K562 (cell line): ENCODE measurements at regions not wholly inside any gene's neighbourhood (a gene's known extent, or its start where the extent isn't known, plus 50 kb on each side); places are given as distances from the start of the nearest gene placed in this dataset.

Experiments used
- ATAC-seq: fragments of 200-7000 bp; cut with Tn5 transposase; 3 replicates; pipeline ENCODE4 v1.9.1; 2020; ENCODE audit warnings: moderate library complexity
- BruUV-seq: library from RNA; stranded (reverse); fragments of 400-500 nt; replicated peaks from 2 replicates; lab custom pipeline; 2021; lab: Mats Ljungman, UMichigan
- CTCF ChIA-PET: fragments of 300-600 bp; formaldehyde crosslinking; extraction: SDS; loops from one replicate; lab custom pipeline; 2021; ENCODE audit warnings: low intra/inter-chr PET ratio; lab: Yijun Ruan, JAX
- POLR2A ChIA-PET: fragments of 300-600, 350-650 bp; sonication (Branson Sonifier 250); formaldehyde crosslinking; extraction: SDS; loops from one replicate; lab custom pipeline; 2021; ENCODE audit warnings: antibody characterized with exemption, inconsistent platforms; lab: Yijun Ruan, JAX
- DNase-seq, 4 experiments: peaks; one replicate each; pipeline versions ENCODE4 v3.0.0 to v3.0.0-alpha.2; 2011 to 2018; ENCODE audit warnings: low spot score in 3 of 4, mixed read lengths in 3 of 4; ENCODE audit errors: extremely low read depth in 1 of 4
- FAIRE-seq: peaks from 2 replicates; lab custom pipeline; 2011; peaks lifted over from hg19 to GRCh38; lab: Jason Lieb, UNC
- H2AFZ ChIP-seq: 2 replicates; pipeline ENCODE4 v1.6.0; 2011; ENCODE audit warnings: low read depth, low read length, control low read depth, inconsistent platforms
- H3K27ac ChIP-seq: fragments of 200-600 bp; 3 replicates; pipeline ENCODE4 v1.8.0; 2011; ENCODE audit warnings: low read depth, mild to moderate bottlenecking, control low read depth, inconsistent platforms, low read length, moderate library complexity, mixed read lengths; ENCODE audit errors: extremely low read depth
- H3K27me3 ChIP-seq, 2 experiments: fragments of 300-600 bp in 1 of 2; 2 replicates in 1 of 2; 3 replicates in 1 of 2; pipeline versions ENCODE4 v1.6.0 to v1.8.0; 2011; ENCODE audit warnings: inconsistent platforms in 2 of 2, low read length in 2 of 2, mild to moderate bottlenecking in 1 of 2, mixed read lengths in 1 of 2, moderate library complexity in 1 of 2; ENCODE audit not compliant: control insufficient read depth in 2 of 2, insufficient read depth in 2 of 2
- H3K36me3 ChIP-seq: fragments of 300-600 bp; 3 replicates; pipeline ENCODE4 v1.8.0; 2011; ENCODE audit warnings: mild to moderate bottlenecking, low read length, inconsistent platforms; ENCODE audit not compliant: control insufficient read depth, insufficient read depth
- H3K4me1 ChIP-seq, 2 experiments: fragments of 200-600 bp in 1 of 2; replicated peaks in 1 of 2; 2 replicates in 1 of 2; 3 replicates in 1 of 2; pipeline versions ENCODE4 v1.5.1 to v1.8.0; 2011; ENCODE audit warnings: inconsistent platforms in 2 of 2, low read length in 2 of 2, mild to moderate bottlenecking in 1 of 2, mixed read lengths in 1 of 2, moderate library complexity in 1 of 2; ENCODE audit not compliant: control insufficient read depth in 2 of 2, insufficient read depth in 2 of 2
- H3K4me2 ChIP-seq: 2 replicates; pipeline ENCODE4 v1.6.1; 2011; ENCODE audit warnings: low read length, control low read depth, inconsistent platforms, mixed read lengths; ENCODE audit not compliant: insufficient read depth
- H3K4me3 ChIP-seq: fragments of 200-600 bp; sonication (generic), shearing (Covaris generic); 2 replicates; pipeline ENCODE4 v1.5.1; 2016; ENCODE audit warnings: control low read depth, inconsistent platforms
- H3K79me2 ChIP-seq: fragments of 200-600 bp; 3 replicates; pipeline ENCODE4 v1.8.0; 2011; ENCODE audit warnings: low read length, inconsistent platforms; ENCODE audit not compliant: control insufficient read depth, insufficient read depth
- H3K9ac ChIP-seq, 2 experiments: 2 replicates each; pipeline versions ENCODE4 v1.6.0 to v1.6.1; 2011; ENCODE audit warnings: low read depth in 2 of 2, low read length in 2 of 2, control low read depth in 1 of 2, inconsistent platforms in 1 of 2, mild to moderate bottlenecking in 1 of 2, mixed read lengths in 1 of 2; ENCODE audit not compliant: insufficient read depth in 1 of 2
- H3K9me1 ChIP-seq: one replicate; pipeline ENCODE4 v1.6.0; 2011; ENCODE audit warnings: inconsistent platforms, mild to moderate bottlenecking, low read length, moderate library complexity; ENCODE audit not compliant: control insufficient read depth, insufficient read depth
- H3K9me3 ChIP-seq: replicated peaks from 2 replicates; pipeline ENCODE4 v1.5.1; 2011; ENCODE audit warnings: low read depth, low read length, inconsistent platforms; ENCODE audit not compliant: control insufficient read depth, insufficient read depth
- H4K20me1 ChIP-seq: replicated peaks from 2 replicates; pipeline ENCODE4 v1.6.1; 2011; ENCODE audit warnings: low read length, inconsistent platforms, mixed read lengths; ENCODE audit not compliant: control insufficient read depth, insufficient read depth
- BRD4 ChIP-seq: fragments of 200-600 bp; sonication (generic); IDR thresholded peaks from 2 replicates; pipeline ENCODE4 v1.6.1; 2017; ENCODE audit warnings: inconsistent platforms
- CSDE1 ChIP-seq, 2 experiments: fragments of 450-650 bp; IDR thresholded peaks; 2 replicates each; pipeline ENCODE4 v1.6.1; 2016; ENCODE audit warnings: mild to moderate bottlenecking in 1 of 2
- EP300 ChIP-seq: IDR thresholded peaks from 2 replicates; pipeline ENCODE4 v1.6.1; 2012; ENCODE audit warnings: low read length, improper control_type of control experiment
- GTF2E2 ChIP-seq: fragments of 200-800 bp; sonication (Bioruptor generic); IDR thresholded peaks from 2 replicates; pipeline ENCODE4 v1.6.1; 2016; ENCODE audit warnings: missing genetic modification characterization, missing compliant biosample characterization
- IFI16 ChIP-seq: fragments of 250-450 bp; sonication (Bioruptor Pico); IDR thresholded peaks from 2 replicates; pipeline ENCODE4 v2.1.2; 2022; ENCODE audit warnings: mild to moderate bottlenecking, inconsistent platforms
- IRF2 ChIP-seq: sonication (generic); formaldehyde crosslinking; IDR thresholded peaks from 2 replicates; pipeline ENCODE4 v1.8.1; 2022; ENCODE audit warnings: mild to moderate bottlenecking, missing genetic modification reagents
- NR1H2 ChIP-seq: sonication (generic); formaldehyde crosslinking; IDR thresholded peaks from 2 replicates; pipeline ENCODE4 v1.4.0; 2020; ENCODE audit warnings: mild to moderate bottlenecking, missing genetic modification reagents
- RBM34 ChIP-seq: fragments of 200-400 bp; formaldehyde crosslinking; IDR thresholded peaks from 2 replicates; pipeline ENCODE4 v1.6.1; 2018; ENCODE audit warnings: low read length, borderline replicate concordance; ENCODE audit not compliant: insufficient read depth
- SAP30 ChIP-seq: fragments of 200-600 bp; sonication (generic); IDR thresholded peaks from 2 replicates; pipeline ENCODE4 v1.6.1; 2012; ENCODE audit warnings: borderline replicate concordance, low read depth, mild to moderate bottlenecking, moderate library complexity, low read length, control low read depth, inconsistent platforms; ENCODE audit not compliant: insufficient read depth, poor library complexity, severe bottlenecking
- SLC30A9 ChIP-seq: fragments of 250-450 bp; sonication (Bioruptor Pico); IDR thresholded peaks from 2 replicates; pipeline ENCODE4 v1.8.0; 2022; ENCODE audit warnings: mild to moderate bottlenecking, moderate library complexity
- ZEB2 ChIP-seq: fragments of 450-650 bp; IDR thresholded peaks from 2 replicates; pipeline ENCODE4 v1.6.1; 2016
- ZFP36 ChIP-seq: fragments of 150-350 bp; IDR thresholded peaks from 2 replicates; pipeline ENCODE4 v1.6.1; 2018; ENCODE audit warnings: low read length, low read depth; ENCODE audit not compliant: partially characterized antibody
- WGBS: fragments of 100-300 bp; shearing (Covaris generic); methylation state at CpG from one replicate; pipeline ENCODE4 v1.1.6; 2016; ENCODE audit warnings: low coverage, mixed read lengths; ENCODE audit not compliant: insufficient coverage; ENCODE audit errors: missing lambda C conversion rate; 5-methylcytosine and 5-hydroxymethylcytosine counted together
- in situ Hi-C: fragments of 300-500 bp; cut with MboI; formaldehyde crosslinking; loops from 4 replicates; pipeline ENCODE4 v1.15.0; 2018; ENCODE audit warnings: inconsistent platforms, mixed read lengths
- intact Hi-C: fragments of 100-400 bp; cut with micrococcal nuclease; formaldehyde crosslinking; loops from 2 replicates; pipeline ENCODE4 v1.14.2; 2022
- TF ChIP-seq, protein P1 (sequence below): fragments of 450-650 bp; IDR thresholded peaks from 2 replicates; pipeline ENCODE4 v1.7.1; 2018; ENCODE audit warnings: mild to moderate bottlenecking, low read depth; ENCODE audit not compliant: partially characterized antibody
- TF ChIP-seq, protein P2 (sequence below): sonication (generic); formaldehyde crosslinking; IDR thresholded peaks from 2 replicates; pipeline ENCODE4 v1.8.1; 2023; ENCODE audit warnings: missing genetic modification reagents, mild to moderate bottlenecking, borderline replicate concordance
- TF ChIP-seq, protein P3 (sequence below): fragments of 450-650 bp; formaldehyde crosslinking; IDR thresholded peaks from 2 replicates; pipeline ENCODE4 v1.4.0; 2020; ENCODE audit warnings: mild to moderate bottlenecking, moderate library complexity

DNA sequence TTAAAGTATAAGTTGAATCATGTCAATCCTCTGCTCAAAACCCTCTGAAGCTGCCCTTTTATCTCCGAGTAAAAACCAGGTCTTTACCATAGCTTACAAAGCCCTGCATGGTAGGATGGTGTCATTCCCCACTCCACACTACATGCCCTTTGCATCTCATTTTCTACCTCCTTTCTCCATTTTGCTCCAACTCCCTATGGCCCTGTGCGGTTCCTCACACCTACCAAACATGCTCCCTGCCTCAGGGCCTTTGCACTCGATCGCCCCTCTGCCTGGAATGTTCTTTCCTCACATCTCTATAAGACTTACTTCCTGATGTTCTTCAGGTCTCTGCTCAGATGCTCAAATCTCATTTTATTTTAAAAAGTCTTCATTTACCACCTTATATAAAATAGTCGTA is 80.7 kb downstream of the MYL12B start:
- WGBS, result 29% methylated on average over 5 of the region's 5 CpGs
- peaks cover 0 to 22% of the 10 kb centered on the region in 2 experiments; a peak in 2 of 5 replicates for H3K4me1 ChIP-seq
- in situ Hi-C loops (no loop called here), intact Hi-C loops (no loop called here)
- TF ChIP-seq SLC30A9, result no peak
- no peak for TF ChIP-seq EP300
- TF ChIP-seq, protein P1, sequence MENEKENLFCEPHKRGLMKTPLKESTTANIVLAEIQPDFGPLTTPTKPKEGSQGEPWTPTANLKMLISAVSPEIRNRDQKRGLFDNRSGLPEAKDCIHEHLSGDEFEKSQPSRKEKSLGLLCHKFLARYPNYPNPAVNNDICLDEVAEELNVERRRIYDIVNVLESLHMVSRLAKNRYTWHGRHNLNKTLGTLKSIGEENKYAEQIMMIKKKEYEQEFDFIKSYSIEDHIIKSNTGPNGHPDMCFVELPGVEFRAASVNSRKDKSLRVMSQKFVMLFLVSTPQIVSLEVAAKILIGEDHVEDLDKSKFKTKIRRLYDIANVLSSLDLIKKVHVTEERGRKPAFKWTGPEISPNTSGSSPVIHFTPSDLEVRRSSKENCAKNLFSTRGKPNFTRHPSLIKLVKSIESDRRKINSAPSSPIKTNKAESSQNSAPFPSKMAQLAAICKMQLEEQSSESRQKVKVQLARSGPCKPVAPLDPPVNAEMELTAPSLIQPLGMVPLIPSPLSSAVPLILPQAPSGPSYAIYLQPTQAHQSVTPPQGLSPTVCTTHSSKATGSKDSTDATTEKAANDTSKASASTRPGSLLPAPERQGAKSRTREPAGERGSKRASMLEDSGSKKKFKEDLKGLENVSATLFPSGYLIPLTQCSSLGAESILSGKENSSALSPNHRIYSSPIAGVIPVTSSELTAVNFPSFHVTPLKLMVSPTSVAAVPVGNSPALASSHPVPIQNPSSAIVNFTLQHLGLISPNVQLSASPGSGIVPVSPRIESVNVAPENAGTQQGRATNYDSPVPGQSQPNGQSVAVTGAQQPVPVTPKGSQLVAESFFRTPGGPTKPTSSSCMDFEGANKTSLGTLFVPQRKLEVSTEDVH, result no peak
- TF ChIP-seq GTF2E2 (tag), result no peak
- no peak for TF ChIP-seq BRD4
- no peak for TF ChIP-seq RBM34
- no peak for TF ChIP-seq IRF2
- no peak for TF ChIP-seq ZEB2
- TF ChIP-seq, protein P2, sequence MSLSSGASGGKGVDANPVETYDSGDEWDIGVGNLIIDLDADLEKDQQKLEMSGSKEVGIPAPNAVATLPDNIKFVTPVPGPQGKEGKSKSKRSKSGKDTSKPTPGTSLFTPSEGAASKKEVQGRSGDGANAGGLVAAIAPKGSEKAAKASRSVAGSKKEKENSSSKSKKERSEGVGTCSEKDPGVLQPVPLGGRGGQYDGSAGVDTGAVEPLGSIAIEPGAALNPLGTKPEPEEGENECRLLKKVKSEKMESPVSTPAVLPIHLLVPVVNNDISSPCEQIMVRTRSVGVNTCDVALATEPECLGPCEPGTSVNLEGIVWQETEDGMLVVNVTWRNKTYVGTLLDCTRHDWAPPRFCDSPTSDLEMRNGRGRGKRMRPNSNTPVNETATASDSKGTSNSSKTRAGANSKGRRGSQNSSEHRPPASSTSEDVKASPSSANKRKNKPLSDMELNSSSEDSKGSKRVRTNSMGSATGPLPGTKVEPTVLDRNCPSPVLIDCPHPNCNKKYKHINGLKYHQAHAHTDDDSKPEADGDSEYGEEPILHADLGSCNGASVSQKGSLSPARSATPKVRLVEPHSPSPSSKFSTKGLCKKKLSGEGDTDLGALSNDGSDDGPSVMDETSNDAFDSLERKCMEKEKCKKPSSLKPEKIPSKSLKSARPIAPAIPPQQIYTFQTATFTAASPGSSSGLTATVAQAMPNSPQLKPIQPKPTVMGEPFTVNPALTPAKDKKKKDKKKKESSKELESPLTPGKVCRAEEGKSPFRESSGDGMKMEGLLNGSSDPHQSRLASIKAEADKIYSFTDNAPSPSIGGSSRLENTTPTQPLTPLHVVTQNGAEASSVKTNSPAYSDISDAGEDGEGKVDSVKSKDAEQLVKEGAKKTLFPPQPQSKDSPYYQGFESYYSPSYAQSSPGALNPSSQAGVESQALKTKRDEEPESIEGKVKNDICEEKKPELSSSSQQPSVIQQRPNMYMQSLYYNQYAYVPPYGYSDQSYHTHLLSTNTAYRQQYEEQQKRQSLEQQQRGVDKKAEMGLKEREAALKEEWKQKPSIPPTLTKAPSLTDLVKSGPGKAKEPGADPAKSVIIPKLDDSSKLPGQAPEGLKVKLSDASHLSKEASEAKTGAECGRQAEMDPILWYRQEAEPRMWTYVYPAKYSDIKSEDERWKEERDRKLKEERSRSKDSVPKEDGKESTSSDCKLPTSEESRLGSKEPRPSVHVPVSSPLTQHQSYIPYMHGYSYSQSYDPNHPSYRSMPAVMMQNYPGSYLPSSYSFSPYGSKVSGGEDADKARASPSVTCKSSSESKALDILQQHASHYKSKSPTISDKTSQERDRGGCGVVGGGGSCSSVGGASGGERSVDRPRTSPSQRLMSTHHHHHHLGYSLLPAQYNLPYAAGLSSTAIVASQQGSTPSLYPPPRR (CRISPR knock-in tag), result no peak
- TF ChIP-seq, protein P3, sequence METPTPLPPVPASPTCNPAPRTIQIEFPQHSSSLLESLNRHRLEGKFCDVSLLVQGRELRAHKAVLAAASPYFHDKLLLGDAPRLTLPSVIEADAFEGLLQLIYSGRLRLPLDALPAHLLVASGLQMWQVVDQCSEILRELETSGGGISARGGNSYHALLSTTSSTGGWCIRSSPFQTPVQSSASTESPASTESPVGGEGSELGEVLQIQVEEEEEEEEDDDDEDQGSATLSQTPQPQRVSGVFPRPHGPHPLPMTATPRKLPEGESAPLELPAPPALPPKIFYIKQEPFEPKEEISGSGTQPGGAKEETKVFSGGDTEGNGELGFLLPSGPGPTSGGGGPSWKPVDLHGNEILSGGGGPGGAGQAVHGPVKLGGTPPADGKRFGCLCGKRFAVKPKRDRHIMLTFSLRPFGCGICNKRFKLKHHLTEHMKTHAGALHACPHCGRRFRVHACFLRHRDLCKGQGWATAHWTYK, result no peak
- no peak for TF ChIP-seq ZFP36
- no peak for TF ChIP-seq CSDE1 (IDR thresholded peaks at IDR 0.05)
- TF ChIP-seq NR1H2 (CRISPR knock-in tag), result no peak
- no peak for TF ChIP-seq IFI16 (CRISPR knock-in tag)
- TF ChIP-seq SAP30, result no peak
- H3K4me2 ChIP-seq, result no peak overlapping the region
- H3K4me3 ChIP-seq, result no peak overlapping the region
- ATAC-seq (no peak), FAIRE-seq (no peak), DNase-seq (no peak)
- 0 out of 2 replicates have a peak overlapping the region, but pooled peaks have one; percentile 10 for H2AFZ ChIP-seq
- CTCF ChIA-PET, result no interaction called here
- H3K79me2 ChIP-seq, result no peaks in the 10 kb centered on the region
- H3K27ac ChIP-seq, result no peak overlapping the region
- POLR2A ChIA-PET, result interaction anchor here (0.7 to 1.0 kb wide), 2 partner anchors 18 to 415 kb away, joined by 3 to 4 read pairs; no protein-coding TSS in a partner anchor
- no peaks in the 10 kb centered on the region for H3K36me3 ChIP-seq
- H3K9me3 ChIP-seq, result no peaks in the 10 kb centered on the region
- H3K27me3 ChIP-seq, result no peaks in the 10 kb centered on the region
- no TSS peak for BruUV-seq
- H4K20me1 ChIP-seq, result no peaks in the 10 kb centered on the region
- no peaks in the 10 kb centered on the region for H3K9me1 ChIP-seq
- no peak overlapping the region for H3K9ac ChIP-seq
